B cell (primary cell): ENCODE measurements at regions not wholly inside any gene's neighbourhood (a gene's known extent, or its start where the extent isn't known, plus 50 kb on each side); places are given as distances from the start of the nearest gene placed in this dataset.

Source experiments
- ATAC-seq: fragments of 200-7000 bp; cut with Tn5 transposase; one replicate; pipeline ENCODE4 v1.10.0; 2021; ENCODE audit warnings: low read depth, mild to moderate bottlenecking, moderate number of reproducible peaks, moderate library complexity
- CTCF ChIA-PET: fragments of 350-600 bp; sonication (Branson Sonifier 250); formaldehyde crosslinking; loops from one replicate; lab custom pipeline; 2021; ENCODE audit warnings: antibody characterized with exemption, inconsistent platforms; lab: Charles Lee
- POLR2A ChIA-PET: fragments of 350-600 bp; sonication (Branson Sonifier 250); formaldehyde crosslinking; loops from one replicate; lab custom pipeline; 2021; ENCODE audit warnings: antibody characterized with exemption; lab: Charles Lee
- DNase-seq: peaks from one replicate; pipeline ENCODE4 v3.0.0; 2013
- H2AFZ ChIP-seq: 2 replicates; pipeline ENCODE4 v1.6.1; 2012; ENCODE audit warnings: mild to moderate bottlenecking, low read depth, low read length; ENCODE audit not compliant: insufficient read depth, poor library complexity, severe bottlenecking
- H3K27ac ChIP-seq, 2 donors: 1 replicate in 1 of 2; 2 replicates in 1 of 2; pipeline ENCODE4 v1.5.1; 2012 to 2013; ENCODE audit warnings: low read length in 2 of 2, mild to moderate bottlenecking in 2 of 2, moderate library complexity in 1 of 2
- H3K27me3 ChIP-seq, 4 experiments: fragments of 200-600 bp in 1 of 4; sonication (generic) in 1 of 4; replicated peaks in 1 of 4; 1 replicate in 2 of 4; 2 replicates in 2 of 4; pipeline versions ENCODE4 v1.6.1 to v1.7.0; 2013 to 2016; ENCODE audit warnings: low read length in 3 of 4, mild to moderate bottlenecking in 2 of 4, mixed read lengths in 1 of 4, moderate library complexity in 1 of 4; ENCODE audit not compliant: insufficient read depth in 4 of 4, control insufficient read depth in 3 of 4; ENCODE audit errors: control extremely low read depth in 1 of 4
- H3K36me3 ChIP-seq, 2 experiments: replicated peaks in 1 of 2; 1 replicate in 1 of 2; 2 replicates in 1 of 2; pipeline versions ENCODE4 v1.6.1 to v1.7.1; 2013; ENCODE audit warnings: low read length in 1 of 2; ENCODE audit not compliant: insufficient read depth in 2 of 2, control insufficient read depth in 1 of 2; ENCODE audit errors: control extremely low read depth in 1 of 2, extremely low read depth in 1 of 2
- H3K4me1 ChIP-seq, 2 donors: fragments of 200-600 bp in 1 of 2; sonication (generic) in 1 of 2; 1 replicate in 1 of 2; 2 replicates in 1 of 2; pipeline versions ENCODE4 v1.5.1 to v1.6.1; 2013 to 2017; ENCODE audit warnings: low read length in 2 of 2; ENCODE audit not compliant: control insufficient read depth in 2 of 2, insufficient read depth in 2 of 2
- H3K4me2 ChIP-seq: replicated peaks from 2 replicates; pipeline ENCODE3; 2012; ENCODE audit warnings: mild to moderate bottlenecking, low read depth, low read length; ENCODE audit not compliant: poor library complexity, severe bottlenecking
- H3K4me3 ChIP-seq, 5 experiments: fragments of 200-600 bp in 1 of 5; sonication (generic) in 1 of 5; 1 replicate in 3 of 5; 2 replicates in 2 of 5; pipeline versions ENCODE4 v1.5.1 to v1.7.0; 2011 to 2016; ENCODE audit warnings: low read length in 4 of 5, mild to moderate bottlenecking in 4 of 5, low read depth in 2 of 5, control low read depth in 1 of 5, moderate library complexity in 1 of 5; ENCODE audit not compliant: insufficient read depth in 1 of 5; ENCODE audit errors: control extremely low read depth in 1 of 5, extremely low read depth in 1 of 5
- H3K79me2 ChIP-seq: fragments of 200-600 bp; sonication (generic); one replicate; pipeline ENCODE4 v1.6.0; 2016; ENCODE audit warnings: low read length; ENCODE audit not compliant: control insufficient read depth, insufficient read depth
- H3K9ac ChIP-seq: fragments of 200-600 bp; sonication (generic); 2 replicates; pipeline ENCODE4 v1.6.1; 2017; ENCODE audit warnings: mild to moderate bottlenecking, low read length, moderate library complexity
- H3K9me3 ChIP-seq, 3 donors: one replicate each; pipeline versions ENCODE4 v1.6.1 to v1.7.1; 2013; ENCODE audit warnings: low read length in 2 of 3; ENCODE audit not compliant: control insufficient read depth in 2 of 3, insufficient read depth in 1 of 3; ENCODE audit errors: control extremely low read depth in 1 of 3
- H4K20me1 ChIP-seq: 2 replicates; pipeline ENCODE4 v1.6.0; 2012; ENCODE audit warnings: mild to moderate bottlenecking, low read length; ENCODE audit not compliant: insufficient read depth, control insufficient read depth, poor library complexity, severe bottlenecking
- H3K27ac Mint-ChIP-seq: one replicate; pipeline ENCODE4 v1.8.0; 2021; ENCODE audit warnings: mixed read lengths
- H3K27me3 Mint-ChIP-seq: one replicate; pipeline ENCODE4 v1.8.0; 2021; ENCODE audit warnings: mixed read lengths
- H3K4me1 Mint-ChIP-seq: one replicate; pipeline ENCODE4 v1.8.0; 2021; ENCODE audit warnings: mixed read lengths
- H3K4me3 Mint-ChIP-seq: one replicate; pipeline ENCODE4 v1.8.0; 2021; ENCODE audit warnings: mixed read lengths
- H3K9me3 Mint-ChIP-seq: one replicate; pipeline ENCODE4 v1.8.0; 2022; ENCODE audit warnings: mixed read lengths; ENCODE audit not compliant: insufficient read depth
- CTCF ChIP-seq: fragments of 200-600 bp; IDR thresholded peaks from one replicate; pipeline ENCODE4 v1.8.0; 2022; ENCODE audit warnings: antibody characterized with exemption, mild to moderate bottlenecking
- EZH2 ChIP-seq: IDR thresholded peaks from 2 replicates; pipeline ENCODE4 v1.6.1; 2012; ENCODE audit warnings: borderline replicate concordance, low read depth, mild to moderate bottlenecking, moderate library complexity, low read length; ENCODE audit not compliant: insufficient read depth, poor library complexity, severe bottlenecking
- WGBS: methylation state at CpG from one replicate; pipeline ENCODE4 v1.1.5; 2013; ENCODE audit warnings: missing lambda C conversion rate; ENCODE audit not compliant: insufficient coverage; 5-methylcytosine and 5-hydroxymethylcytosine counted together
- intact Hi-C: fragments of 100-400 bp; cut with micrococcal nuclease; formaldehyde crosslinking; loops from one replicate; pipeline ENCODE4 v1.10.0; 2022

DNA sequence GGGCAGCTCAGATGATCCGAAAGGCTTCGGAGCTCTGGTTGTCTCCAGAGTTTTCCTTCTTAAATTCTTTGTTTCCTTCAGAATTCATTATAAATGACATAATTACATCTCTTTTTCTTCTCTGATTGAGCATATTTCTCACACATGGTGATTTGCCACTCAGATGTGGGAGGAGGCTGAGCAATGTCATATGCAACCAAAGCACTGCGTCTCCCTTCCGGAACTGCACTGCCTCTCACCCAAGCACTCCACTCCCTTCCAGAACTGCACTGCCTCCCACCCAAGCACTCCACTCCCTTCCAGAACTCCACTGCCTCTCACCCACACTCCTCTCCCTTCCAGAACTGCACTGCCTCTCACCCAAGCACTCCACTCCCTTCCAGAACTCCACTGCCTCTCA, 131.5 kb downstream of the SALL1 start:
- Histone ChIP-seq H3K27ac (no peak overlapping the region), H3K36me3 (no peaks in the 10 kb centered on the region), H3K27me3 (peaks cover 0 to 4% (median 0%) of the 10 kb centered on the region in 4 experiments), H3K4me1 (no peaks in the 10 kb centered on the region), H3K4me3 (no peak overlapping the region), H3K9me3 (peaks cover 0 to 4% (median 0%) of the 10 kb centered on the region in 3 donors), H2AFZ (no peak overlapping the region), H4K20me1 (no peaks in the 10 kb centered on the region), H3K4me2 (no peak overlapping the region), H3K79me2 (no peaks in the 10 kb centered on the region), H3K9ac (no peak overlapping the region)
- DNase-seq (no peak), ATAC-seq (no peak)
- Mint-ChIP-seq H3K4me1 (no peaks in the 10 kb centered on the region), H3K9me3 (peaks cover 2% of the 10 kb centered on the region), H3K27ac (no peak overlapping the region), H3K27me3 (peaks cover 17% of the 10 kb centered on the region), H3K4me3 (no peak overlapping the region)
- 92% methylated on average over 4 of the region's 4 CpGs for WGBS
- intact Hi-C loops, result no loop called here
- CTCF ChIA-PET, result no interaction called here
- POLR2A ChIA-PET, result no interaction called here
- TF ChIP-seq EZH2 (no peak), CTCF (no peak)

DNA sequence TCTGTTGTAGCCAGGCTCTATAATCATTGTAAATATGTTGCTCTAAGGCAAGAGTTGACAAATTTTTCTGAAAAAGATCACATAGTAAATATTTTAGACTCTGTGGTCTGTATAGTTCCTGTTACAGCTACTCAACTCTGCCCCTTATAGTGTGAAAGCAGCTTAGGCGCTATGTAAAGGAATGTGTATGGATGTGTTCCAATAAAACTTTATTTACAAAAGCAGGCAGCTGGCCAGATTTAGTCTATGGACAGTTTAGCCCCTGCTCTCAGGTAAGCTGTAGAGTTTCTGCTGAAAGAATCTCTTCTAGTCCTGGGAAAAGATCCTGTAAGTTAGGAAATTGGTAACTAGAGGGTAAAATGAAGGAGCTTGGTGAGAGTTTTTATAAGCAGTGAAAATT, 133.1 kb downstream of the SALL1 start:
- no peak overlapping the region for H3K27ac ChIP-seq
- Mint-ChIP-seq H3K9me3 (no peaks in the 10 kb centered on the region), H3K4me3 (no peak overlapping the region), H3K27ac (no peak overlapping the region), H3K4me1 (no peaks in the 10 kb centered on the region), H3K27me3 (peaks cover 13% of the 10 kb centered on the region)
- H4K20me1 ChIP-seq, result no peaks in the 10 kb centered on the region
- no peaks in the 10 kb centered on the region for H3K36me3 ChIP-seq
- ChIA-PET POLR2A (no interaction called here), CTCF (no interaction called here)
- no peaks in the 10 kb centered on the region for H3K4me1 ChIP-seq
- no peak for DNase-seq
- H3K9ac ChIP-seq, result no peak overlapping the region
- intact Hi-C loops, result no loop called here
- no peaks in the 10 kb centered on the region for H3K79me2 ChIP-seq
- no peak for ATAC-seq
- H3K4me2 ChIP-seq, result no peak overlapping the region
- no peak overlapping the region for H3K4me3 ChIP-seq
- H3K27me3 ChIP-seq, result peaks cover 0 to 4% (median 0%) of the 10 kb centered on the region in 4 experiments
- H2AFZ ChIP-seq, result no peak overlapping the region
- H3K9me3 ChIP-seq, result peaks cover 0 to under 1% (median 0%) of the 10 kb centered on the region in 3 donors
- TF ChIP-seq CTCF, result no peak
- WGBS, result no CpG with 5 or more reads among the region's 1 CpG
